WTC11 (cell line): ENCODE measurements at regions not wholly inside any gene's neighbourhood (a gene's known extent, or its start where the extent isn't known, plus 50 kb on each side); places are given as distances from the start of the nearest gene placed in this dataset.

Source experiments
- ATAC-seq: fragments of 200-7000 bp; cut with Tn5 transposase; 2 replicates; pipeline ENCODE4 v1.10.0; 2021; ENCODE audit warnings: mild to moderate bottlenecking, moderate library complexity
- CTCF ChIA-PET: fragments of 300-600 bp; sonication (Branson Sonifier 250); formaldehyde crosslinking; loops from one replicate; lab custom pipeline; 2021; ENCODE audit warnings: antibody characterized with exemption; lab: Charles Lee
- POLR2A ChIA-PET: fragments of 350-600 bp; sonication (Branson Sonifier 250); formaldehyde crosslinking; loops from one replicate; lab custom pipeline; 2021; ENCODE audit warnings: antibody characterized with exemption; lab: Charles Lee
- DNase-seq: peaks from one replicate; pipeline ENCODE4 v3.0.0; 2021; ENCODE audit warnings: low spot score
- H3K27ac Mint-ChIP-seq: 2 replicates; pipeline ENCODE4 v1.8.0; 2021; ENCODE audit warnings: mixed read lengths
- H3K27me3 Mint-ChIP-seq: 2 replicates; pipeline ENCODE4 v1.8.0; 2021; ENCODE audit warnings: low read depth, mild to moderate bottlenecking, moderate library complexity, mixed read lengths
- H3K36me3 Mint-ChIP-seq: 2 replicates; pipeline ENCODE4 v1.8.0; 2021; ENCODE audit warnings: mixed read lengths
- H3K4me1 Mint-ChIP-seq: 2 replicates; pipeline ENCODE4 v1.8.0; 2022; ENCODE audit warnings: mixed read lengths
- H3K4me3 Mint-ChIP-seq: 2 replicates; pipeline ENCODE4 v1.8.0; 2021; ENCODE audit warnings: mild to moderate bottlenecking, moderate library complexity, mixed read lengths
- H3K9me3 Mint-ChIP-seq: 2 replicates; pipeline ENCODE4 v1.8.0; 2021; ENCODE audit warnings: mixed read lengths
- ATF2 ChIP-seq: sonication (generic); formaldehyde crosslinking; IDR thresholded peaks from 2 replicates; pipeline ENCODE4 v1.8.1; 2022; ENCODE audit warnings: low read depth, missing genetic modification reagents, borderline replicate concordance
- ATF6 ChIP-seq: sonication (generic); formaldehyde crosslinking; IDR thresholded peaks from 2 replicates; pipeline ENCODE4 v1.8.1; 2023; ENCODE audit warnings: mild to moderate bottlenecking, missing genetic modification reagents
- E2F1 ChIP-seq: sonication (generic); formaldehyde crosslinking; IDR thresholded peaks from 2 replicates; pipeline ENCODE4 v1.8.0; 2022; ENCODE audit warnings: mild to moderate bottlenecking, missing genetic modification reagents
- E2F5 ChIP-seq: sonication (generic); formaldehyde crosslinking; IDR thresholded peaks from 2 replicates; pipeline ENCODE4 v1.8.1; 2022; ENCODE audit warnings: mild to moderate bottlenecking, moderate library complexity, missing genetic modification reagents
- EMX1 ChIP-seq: fragments of 250-450 bp; sonication (Bioruptor Pico); IDR thresholded peaks from 2 replicates; pipeline ENCODE4 v1.8.0; 2021; ENCODE audit warnings: mild to moderate bottlenecking
- ESRRA ChIP-seq: sonication (generic); formaldehyde crosslinking; IDR thresholded peaks from 2 replicates; pipeline ENCODE4 v1.8.1; 2022; ENCODE audit warnings: mild to moderate bottlenecking, missing genetic modification reagents, borderline replicate concordance
- GABPB1 ChIP-seq: sonication (generic); formaldehyde crosslinking; IDR thresholded peaks from 2 replicates; pipeline ENCODE4 v1.8.1; 2023; ENCODE audit warnings: mild to moderate bottlenecking, missing genetic modification reagents
- GRHL2 ChIP-seq: fragments of 250-450 bp; sonication (Bioruptor Pico); IDR thresholded peaks from 2 replicates; pipeline ENCODE4 v1.8.0; 2022; ENCODE audit warnings: mild to moderate bottlenecking, moderate library complexity; ENCODE audit not compliant: insufficient replicate concordance, severe bottlenecking
- JAZF1 ChIP-seq: fragments of 250-450 bp; sonication (Bioruptor Pico); IDR thresholded peaks from 2 replicates; pipeline ENCODE4 v1.9.0; 2021; ENCODE audit warnings: moderate library complexity, mild to moderate bottlenecking, inconsistent platforms
- PREB ChIP-seq: sonication (generic); formaldehyde crosslinking; IDR thresholded peaks from 2 replicates; pipeline ENCODE4 v1.8.1; 2022; ENCODE audit warnings: mild to moderate bottlenecking, missing genetic modification reagents, moderate library complexity, borderline replicate concordance
- SMAD4 ChIP-seq: sonication (generic); formaldehyde crosslinking; IDR thresholded peaks from 2 replicates; pipeline ENCODE4 v1.8.0; 2022; ENCODE audit warnings: mild to moderate bottlenecking, missing genetic modification reagents
- SOX15 ChIP-seq: fragments of 250-450 bp; sonication (Bioruptor Pico); IDR thresholded peaks from 2 replicates; pipeline ENCODE4 v1.9.0; 2021; ENCODE audit warnings: mild to moderate bottlenecking
- SP1 ChIP-seq: sonication (generic); formaldehyde crosslinking; conservative IDR thresholded peaks from 2 replicates; pipeline ENCODE4 v1.8.1; 2022; ENCODE audit warnings: missing genetic modification reagents
- TCF7 ChIP-seq: sonication (generic); formaldehyde crosslinking; IDR thresholded peaks from 2 replicates; pipeline ENCODE4 v1.8.0; 2022; ENCODE audit warnings: mild to moderate bottlenecking, low read depth, missing genetic modification reagents, moderate library complexity
- TEAD4 ChIP-seq: sonication (generic); formaldehyde crosslinking; IDR thresholded peaks from 2 replicates; pipeline ENCODE4 v1.8.0; 2022; ENCODE audit warnings: mild to moderate bottlenecking, missing genetic modification reagents
- ZMAT4 ChIP-seq: fragments of 250-450 bp; sonication (Bioruptor Pico); IDR thresholded peaks from 2 replicates; pipeline ENCODE4 v1.9.0; 2021; ENCODE audit warnings: mild to moderate bottlenecking
- ZNF396 ChIP-seq: fragments of 250-450 bp; sonication (Bioruptor Pico); IDR thresholded peaks from 2 replicates; pipeline ENCODE4 v1.8.0; 2021; ENCODE audit warnings: mild to moderate bottlenecking, moderate library complexity, borderline replicate concordance
- ZNF416 ChIP-seq: fragments of 250-450 bp; sonication (Bioruptor Pico); IDR thresholded peaks from 2 replicates; pipeline ENCODE4 v1.9.0; 2021; ENCODE audit warnings: mild to moderate bottlenecking, inconsistent platforms
- ZNF425 ChIP-seq: fragments of 250-450 bp; sonication (Bioruptor Pico); conservative IDR thresholded peaks from 2 replicates; pipeline ENCODE4 v1.9.0; 2021; ENCODE audit warnings: mild to moderate bottlenecking
- ZNF532 ChIP-seq: fragments of 250-450 bp; sonication (Bioruptor Pico); IDR thresholded peaks from 2 replicates; pipeline ENCODE4 v1.9.0; 2021; ENCODE audit warnings: mild to moderate bottlenecking, borderline replicate concordance

GRCh38 chr1:58880592-58880991 lies 96.7 kb upstream of the JUN start:
- TF ChIP-seq ATF6 (CRISPR knock-in tag) (no peak), ATF2 (CRISPR knock-in tag) (no peak), PREB (CRISPR knock-in tag) (no peak), SOX15 (CRISPR knock-in tag) (no peak), SP1 (CRISPR knock-in tag) (no peak), ZNF396 (CRISPR knock-in tag) (no peak), TCF7 (CRISPR knock-in tag) (no peak), ZMAT4 (CRISPR knock-in tag) (no peak), E2F1 (CRISPR knock-in tag) (no peak), SMAD4 (CRISPR knock-in tag) (no peak), ZNF416 (CRISPR knock-in tag) (no peak), GABPB1 (CRISPR knock-in tag) (no peak), ZNF532 (CRISPR knock-in tag) (no peak), ESRRA (no peak), ZNF425 (CRISPR knock-in tag) (no peak), JAZF1 (CRISPR knock-in tag) (no peak), TEAD4 (CRISPR knock-in tag) (no peak), EMX1 (CRISPR knock-in tag) (no peak), E2F5 (CRISPR knock-in tag) (no peak), GRHL2 (CRISPR knock-in tag) (no peak)
- no peak overlapping the region for H3K4me3 Mint-ChIP-seq
- no peaks in the 10 kb centered on the region for H3K36me3 Mint-ChIP-seq
- ATAC-seq (no peak), DNase-seq (no peak)
- H3K9me3 Mint-ChIP-seq: no peaks in the 10 kb centered on the region
- CTCF ChIA-PET: no interaction called here
- peaks cover 6% of the 10 kb centered on the region for H3K4me1 Mint-ChIP-seq
- no peaks in the 10 kb centered on the region; the same call in 1 of the 2 replicates for H3K27me3 Mint-ChIP-seq
- POLR2A ChIA-PET: no interaction called here
- H3K27ac Mint-ChIP-seq: no peak overlapping the region
